ENCODE measurements at regions not wholly inside any gene's neighbourhood (a gene's known extent, or its start where the extent isn't known, plus 50 kb on each side); places are given as distances from the start of the nearest gene placed in this dataset.

GRCh38 chr2:146125551-146125950 is 1605.6 kb upstream of the ZEB2 start:
- no peak for DNase-seq (ENCODE audit: low read depth)

GRCh38 chr2:146124741-146125140 is 1604.8 kb upstream of the ZEB2 start:
- DNase-seq (ENCODE audit: low read depth), result no peak

- DNase-seq (ENCODE audit: low read depth), result no peak
Measured at GRCh38 chr2:146123714-146124113, 1603.8 kb upstream of the ZEB2 start.

GRCh38 chr2:146123256-146123655 is 1603.3 kb upstream of the ZEB2 start:
- no peak for DNase-seq (ENCODE audit: low read depth)

GRCh38 chr2:146119586-146119985 is 1599.7 kb upstream of the ZEB2 start:
- DNase-seq (ENCODE audit: low read depth), result no peak

GRCh38 chr2:146108993-146109392 is 1589.1 kb upstream of the ZEB2 start:
- DNase-seq (ENCODE audit: low read depth), result no peak

- DNase-seq (ENCODE audit: low read depth), result no peak
Measured at GRCh38 chr2:146094185-146094584, 1574.3 kb upstream of the ZEB2 start.

- DNase-seq (ENCODE audit: low read depth), result no peak
Measured at GRCh38 chr2:146081459-146081858, 1561.5 kb upstream of the ZEB2 start.

GRCh38 chr2:146080925-146081324 is 1561.0 kb upstream of the ZEB2 start:
- no peak for DNase-seq (ENCODE audit: low read depth)

GRCh38 chr2:146079216-146079615 is 1559.3 kb upstream of the ZEB2 start:
- DNase-seq (ENCODE audit: low read depth), result no peak

- DNase-seq (ENCODE audit: low read depth), result no peak
Measured at GRCh38 chr2:146077156-146077555, 1557.2 kb upstream of the ZEB2 start.

- no peak for DNase-seq (ENCODE audit: low read depth)
Measured at GRCh38 chr2:146068051-146068450, 1548.1 kb upstream of the ZEB2 start.

GRCh38 chr2:146048141-146048540 is 1528.2 kb upstream of the ZEB2 start:
- DNase-seq (ENCODE audit: low read depth), result no peak

GRCh38 chr2:146041274-146041910 is 1521.5 kb upstream of the ZEB2 start:
- no peak for DNase-seq (ENCODE audit: low read depth)

GRCh38 chr2:146040051-146040450 is 1520.1 kb upstream of the ZEB2 start:
- DNase-seq (ENCODE audit: low read depth), result no peak

GRCh38 chr2:146038014-146038413 is 1518.1 kb upstream of the ZEB2 start:
- no peak for DNase-seq (ENCODE audit: low read depth)

GRCh38 chr2:146037334-146037870 is 1517.5 kb upstream of the ZEB2 start:
- DNase-seq (ENCODE audit: low read depth), result no peak

GRCh38 chr2:146031158-146031557 is 1511.2 kb upstream of the ZEB2 start:
- DNase-seq (ENCODE audit: low read depth), result no peak

- DNase-seq (ENCODE audit: low read depth), result no peak
Measured at GRCh38 chr2:146027156-146027555, 1507.2 kb upstream of the ZEB2 start.

- no peak for DNase-seq (ENCODE audit: low read depth)
Measured at GRCh38 chr2:146025519-146025918, 1505.6 kb upstream of the ZEB2 start.

- no peak for DNase-seq (ENCODE audit: low read depth)
Measured at GRCh38 chr2:146024212-146024743, 1504.4 kb upstream of the ZEB2 start.

- no peak for DNase-seq (ENCODE audit: low read depth)
Measured at GRCh38 chr2:146004462-146004861, 1484.5 kb upstream of the ZEB2 start.

GRCh38 chr2:146003337-146003736 is 1483.4 kb upstream of the ZEB2 start:
- DNase-seq (ENCODE audit: low read depth), result no peak

GRCh38 chr2:145994910-145995309 is 1475.0 kb upstream of the ZEB2 start:
- DNase-seq (ENCODE audit: low read depth), result no peak

Data from stimulated activated CD8-positive, alpha-beta memory T cell treated with anti-CD3 and anti-CD28 coated beads, Interleukin-4, amount 100 ng/mL, for 24 hours (primary cell).